HG03159 (cell line): ENCODE measurements at regions not wholly inside any gene's neighbourhood (a gene's known extent, or its start where the extent isn't known, plus 50 kb on each side); places are given as distances from the start of the nearest gene placed in this dataset.

Source experiments
- ATAC-seq: cut with Tn5 transposase; IDR thresholded peaks from one replicate; pipeline ENCODE4 v1.9.1; 2021; ENCODE audit warnings: mild to moderate bottlenecking, moderate library complexity; ENCODE audit not compliant: unreplicated experiment

- no peak for ATAC-seq
These were observed 941.9 kb downstream of the PCDH18 start for GRCh38 chr4:136590440-136590839.

GRCh38 chr4:136583567-136583966 is 948.7 kb downstream of the PCDH18 start:
- ATAC-seq, result no peak

- no peak for ATAC-seq
These were observed 951.2 kb downstream of the PCDH18 start for GRCh38 chr4:136581119-136581518.

- no peak for ATAC-seq
These were observed 957.1 kb downstream of the PCDH18 start for GRCh38 chr4:136575146-136575545.

GRCh38 chr4:136573460-136573859 is 958.8 kb downstream of the PCDH18 start:
- no peak for ATAC-seq

GRCh38 chr4:136571315-136571714 is 961.0 kb downstream of the PCDH18 start:
- no peak for ATAC-seq

GRCh38 chr4:136562834-136563233 is 969.5 kb downstream of the PCDH18 start:
- ATAC-seq, result no peak

- ATAC-seq, result no peak
These were observed 973.3 kb downstream of the PCDH18 start for GRCh38 chr4:136558940-136559494.

- no peak for ATAC-seq
These were observed 974.9 kb downstream of the PCDH18 start for GRCh38 chr4:136557396-136557795.

GRCh38 chr4:136554033-136554432 is 978.3 kb downstream of the PCDH18 start:
- ATAC-seq, result no peak

GRCh38 chr4:136551753-136552152 is 980.5 kb downstream of the PCDH18 start:
- no peak for ATAC-seq

- no peak for ATAC-seq
These were observed 991.5 kb downstream of the PCDH18 start for GRCh38 chr4:136540747-136541146.

GRCh38 chr4:136528131-136528530 is 1004.2 kb downstream of the PCDH18 start:
- no peak for ATAC-seq

- no peak for ATAC-seq
These were observed 1005.8 kb downstream of the PCDH18 start for GRCh38 chr4:136526517-136526916.

- ATAC-seq, result no peak
These were observed 1008.3 kb downstream of the PCDH18 start for GRCh38 chr4:136524039-136524438.

- ATAC-seq, result no peak
These were observed 1015.9 kb downstream of the PCDH18 start for GRCh38 chr4:136516371-136516770.

- no peak for ATAC-seq
These were observed 1027.3 kb downstream of the PCDH18 start for GRCh38 chr4:136505020-136505419.

GRCh38 chr4:136495851-136496250 is 1036.4 kb downstream of the PCDH18 start:
- no peak for ATAC-seq

- no peak for ATAC-seq
These were observed 1037.2 kb downstream of the PCDH18 start for GRCh38 chr4:136495076-136495475.

- ATAC-seq, result no peak
These were observed 1043.2 kb downstream of the PCDH18 start for GRCh38 chr4:136489101-136489500.

- no peak for ATAC-seq
These were observed 1047.3 kb downstream of the PCDH18 start for GRCh38 chr4:136484996-136485395.

- ATAC-seq, result no peak
These were observed 1055.5 kb downstream of the PCDH18 start for GRCh38 chr4:136476753-136477152.

GRCh38 chr4:136471051-136471450 is 1061.2 kb downstream of the PCDH18 start:
- no peak for ATAC-seq
